Mucosa of descending colon (tissue), 3 donors: ENCODE measurements at regions not wholly inside any gene's neighbourhood (a gene's known extent, or its start where the extent isn't known, plus 50 kb on each side); places are given as distances from the start of the nearest gene placed in this dataset.

ENCODE experiments used
- ATAC-seq: fragments of 200-7000 bp; cut with Tn5 transposase; one replicate; pipeline ENCODE4 v1.9.1; 2020; ENCODE audit warnings: mild to moderate bottlenecking, moderate library complexity
- DNase-seq, 3 donors: peaks; one replicate each; pipeline ENCODE4 v3.0.0-alpha.2; 2020
- H3K36me3 ChIP-seq: fragments of 200-600 bp; one replicate; pipeline ENCODE4 v1.8.0; 2021; ENCODE audit warnings: low read depth, mild to moderate bottlenecking
- H3K4me1 ChIP-seq: fragments of 200-600 bp; one replicate; pipeline ENCODE4 v1.8.0; 2021; ENCODE audit warnings: low read depth, mild to moderate bottlenecking
- H3K4me3 ChIP-seq: fragments of 200-600 bp; one replicate; pipeline ENCODE4 v1.8.0; 2021; ENCODE audit warnings: mild to moderate bottlenecking
- H3K9me3 ChIP-seq: fragments of 200-600 bp; one replicate; pipeline ENCODE4 v1.8.0; 2021; ENCODE audit warnings: mild to moderate bottlenecking
- intact Hi-C, 2 donors: fragments of 100-400 bp; cut with DNase I in 1 of 2; cut with micrococcal nuclease in 1 of 2; formaldehyde crosslinking; loops; one replicate each; pipeline versions ENCODE4 v1.11.0 to v1.11.1; 2022; cut with DNase I, micrococcal nuclease
- TF ChIP-seq, protein P1 (sequence below): fragments of 200-600 bp; IDR thresholded peaks from one replicate; pipeline ENCODE4 v1.8.0; 2022; ENCODE audit warnings: antibody characterized with exemption, mild to moderate bottlenecking
- donor health status: DM: no; HTN: no; CAD: no; lungs with moderate emphysema.
- donor health status: DM: no; HTN: no; CAD: no.
- donor health status: DM: no; HTN: yes; CAD: no.

DNA sequence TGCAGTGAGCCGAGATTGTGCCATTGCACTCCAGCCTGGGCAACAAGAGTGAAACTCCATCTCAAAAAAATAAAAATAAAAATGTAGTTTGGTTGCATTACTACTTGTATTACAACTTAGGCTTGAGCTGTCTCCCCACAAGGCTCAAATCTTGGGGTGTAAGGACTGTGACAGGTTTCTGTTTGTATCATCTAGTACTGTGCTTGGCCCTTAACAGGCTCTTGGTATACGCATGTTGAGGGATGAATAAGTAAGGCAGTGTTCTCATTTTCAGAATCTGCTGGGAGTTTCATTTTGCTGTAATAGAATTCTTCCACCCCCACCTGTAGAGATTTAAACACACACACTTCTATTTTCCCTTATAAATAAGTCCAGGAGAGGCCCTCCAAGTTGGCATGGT lies 289.4 kb upstream of the EEF2KMT start:
- no peak overlapping the region for H3K4me3 ChIP-seq
- no peaks in the 10 kb centered on the region for H3K9me3 ChIP-seq
- H3K4me1 ChIP-seq, result no peaks in the 10 kb centered on the region
- intact Hi-C loops, result no loop called here
- no peaks in the 10 kb centered on the region for H3K36me3 ChIP-seq
- TF ChIP-seq, protein P1, sequence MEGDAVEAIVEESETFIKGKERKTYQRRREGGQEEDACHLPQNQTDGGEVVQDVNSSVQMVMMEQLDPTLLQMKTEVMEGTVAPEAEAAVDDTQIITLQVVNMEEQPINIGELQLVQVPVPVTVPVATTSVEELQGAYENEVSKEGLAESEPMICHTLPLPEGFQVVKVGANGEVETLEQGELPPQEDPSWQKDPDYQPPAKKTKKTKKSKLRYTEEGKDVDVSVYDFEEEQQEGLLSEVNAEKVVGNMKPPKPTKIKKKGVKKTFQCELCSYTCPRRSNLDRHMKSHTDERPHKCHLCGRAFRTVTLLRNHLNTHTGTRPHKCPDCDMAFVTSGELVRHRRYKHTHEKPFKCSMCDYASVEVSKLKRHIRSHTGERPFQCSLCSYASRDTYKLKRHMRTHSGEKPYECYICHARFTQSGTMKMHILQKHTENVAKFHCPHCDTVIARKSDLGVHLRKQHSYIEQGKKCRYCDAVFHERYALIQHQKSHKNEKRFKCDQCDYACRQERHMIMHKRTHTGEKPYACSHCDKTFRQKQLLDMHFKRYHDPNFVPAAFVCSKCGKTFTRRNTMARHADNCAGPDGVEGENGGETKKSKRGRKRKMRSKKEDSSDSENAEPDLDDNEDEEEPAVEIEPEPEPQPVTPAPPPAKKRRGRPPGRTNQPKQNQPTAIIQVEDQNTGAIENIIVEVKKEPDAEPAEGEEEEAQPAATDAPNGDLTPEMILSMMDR, result no peak
- ATAC-seq (no peak), DNase-seq (no peak)

DNA sequence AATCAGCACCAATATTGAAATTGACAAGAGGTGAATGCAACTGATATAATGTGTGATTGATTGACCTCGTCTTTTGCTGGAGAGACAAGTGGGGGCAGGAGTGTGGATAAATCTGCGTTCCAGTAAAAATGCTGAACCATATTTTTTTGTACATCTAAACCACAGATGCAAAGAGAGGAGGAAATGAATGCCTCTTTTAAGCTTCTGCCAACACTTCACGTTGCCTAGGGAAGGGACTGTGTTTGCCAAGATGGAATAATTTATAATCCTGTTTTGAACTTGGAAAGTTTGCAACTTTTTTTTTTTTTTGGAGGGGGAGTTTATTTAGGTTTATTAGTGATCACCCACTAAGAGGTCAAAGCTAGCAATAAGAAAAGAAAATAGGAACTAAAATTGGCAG lies 288.2 kb upstream of the EEF2KMT start:
- no peaks in the 10 kb centered on the region for H3K4me1 ChIP-seq
- no peak for ATAC-seq
- no peaks in the 10 kb centered on the region for H3K36me3 ChIP-seq
- no peaks in the 10 kb centered on the region for H3K9me3 ChIP-seq
- no peak for DNase-seq
- intact Hi-C loops, result no loop called here
- no peak overlapping the region for H3K4me3 ChIP-seq
- TF ChIP-seq, protein P1, result no peak

DNA sequence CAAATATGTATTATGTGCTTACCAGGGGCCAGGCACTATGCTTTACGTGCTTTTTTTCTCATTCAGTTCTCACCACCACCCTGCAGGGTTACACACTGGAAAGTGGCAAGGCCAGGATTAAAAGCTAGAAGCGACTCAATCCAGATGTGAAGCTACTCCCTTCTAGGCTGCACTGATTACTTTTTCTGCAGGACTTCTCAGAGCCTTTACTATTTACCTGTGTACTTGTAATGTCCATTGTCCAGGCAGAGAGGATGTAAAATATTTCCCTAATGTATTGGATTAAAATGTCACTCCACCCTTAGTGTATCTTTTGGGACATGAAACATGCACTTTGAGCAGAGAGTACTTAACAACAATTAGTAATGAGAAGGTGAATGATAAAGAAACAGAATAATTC lies 287.5 kb upstream of the EEF2KMT start:
- TF ChIP-seq, protein P1, result no peak

DNA sequence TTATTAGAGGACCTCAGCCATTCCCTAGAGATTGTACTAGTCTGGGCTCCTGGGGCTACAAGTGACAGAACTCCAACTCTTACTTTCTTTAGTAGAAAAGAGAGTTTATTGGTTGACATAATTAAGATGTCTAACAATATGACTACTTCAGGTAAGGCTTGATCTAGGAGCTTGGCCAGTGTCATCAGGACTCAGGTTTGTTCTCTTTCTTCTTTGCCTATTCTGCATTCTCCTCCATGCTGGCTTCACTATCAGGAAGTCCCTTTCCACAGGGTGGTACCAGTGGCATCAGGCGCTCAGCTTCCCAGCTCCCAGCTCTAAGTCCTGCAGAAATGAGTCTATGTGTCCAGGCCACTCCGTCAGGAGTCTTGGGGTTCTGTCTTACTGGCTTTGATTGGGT lies 286.1 kb upstream of the EEF2KMT start:
- H3K36me3 ChIP-seq, result no peaks in the 10 kb centered on the region
- ATAC-seq, result no peak
- DNase-seq, result no peak
- intact Hi-C loops, result no loop called here
- H3K9me3 ChIP-seq, result no peaks in the 10 kb centered on the region
- TF ChIP-seq, protein P1, result no peak
- H3K4me1 ChIP-seq, result no peaks in the 10 kb centered on the region
- no peak overlapping the region for H3K4me3 ChIP-seq

More for the DNA sequence above, 287.5 kb upstream of the EEF2KMT start:
- intact Hi-C loops, result no loop called here
- no peaks in the 10 kb centered on the region for H3K36me3 ChIP-seq
- no peak for DNase-seq
- no peak overlapping the region for H3K4me3 ChIP-seq
- H3K9me3 ChIP-seq, result no peaks in the 10 kb centered on the region
- no peak for ATAC-seq
- no peaks in the 10 kb centered on the region for H3K4me1 ChIP-seq

DNA sequence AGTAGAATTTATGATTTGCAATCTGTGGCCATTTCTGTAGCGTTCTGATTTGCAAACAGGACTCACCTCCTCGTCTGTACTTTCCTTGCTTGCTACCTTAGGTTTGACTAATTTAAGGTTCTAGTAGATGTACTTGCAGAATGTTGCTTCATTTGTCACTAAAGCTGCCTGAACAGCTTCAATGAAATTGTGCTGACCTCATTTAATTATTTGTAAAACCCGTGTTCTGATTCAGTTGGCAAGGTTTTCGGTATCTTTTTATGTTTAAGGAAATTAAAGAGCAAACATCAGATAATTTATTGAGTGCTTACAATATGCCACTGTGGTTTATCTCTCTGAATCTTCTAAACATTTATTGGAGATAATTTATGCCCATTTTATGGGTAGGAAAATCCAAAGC lies 284.9 kb upstream of the EEF2KMT start:
- no peak for ATAC-seq
- no peaks in the 10 kb centered on the region for H3K4me1 ChIP-seq
- intact Hi-C loops, result no loop called here

More for the DNA sequence above, 284.9 kb upstream of the EEF2KMT start:
- Histone ChIP-seq H3K9me3 (no peaks in the 10 kb centered on the region), H3K4me3 (no peak overlapping the region), H3K36me3 (no peaks in the 10 kb centered on the region)
- no peak for DNase-seq
- TF ChIP-seq, protein P1, result no peak
